ENCODE measurements at regions not wholly inside any gene's neighbourhood (a gene's known extent, or its start where the extent isn't known, plus 50 kb on each side); places are given as distances from the start of the nearest gene placed in this dataset.

GRCh38 chr5:154620411-154620810, 134.8 kb upstream of the LARP1 start:
- peaks cover 6% of the 10 kb centered on the region for H3K27me3 Mint-ChIP-seq (ENCODE audit: low read depth)
- no peaks in the 10 kb centered on the region for H3K9me3 Mint-ChIP-seq
- H3K36me3 Mint-ChIP-seq (ENCODE audit: insufficient read depth) = no peaks in the 10 kb centered on the region
- DNase-seq (no peak), ATAC-seq (no peak)
- H3K4me1 Mint-ChIP-seq (ENCODE audit: low read depth) = no peaks in the 10 kb centered on the region
- no peak overlapping the region for H3K4me3 Mint-ChIP-seq

- Mint-ChIP-seq H3K4me1 (ENCODE audit: low read depth) (no peaks in the 10 kb centered on the region), H3K36me3 (ENCODE audit: insufficient read depth) (no peaks in the 10 kb centered on the region), H3K4me3 (no peak overlapping the region), H3K27me3 (ENCODE audit: low read depth) (peaks cover 12% of the 10 kb centered on the region), H3K9me3 (no peaks in the 10 kb centered on the region)
- DNase-seq (no peak), ATAC-seq (no peak)
Observed at GRCh38 chr5:154618696-154619095, 136.5 kb upstream of the LARP1 start.

- Mint-ChIP-seq H3K4me3 (no peak overlapping the region), H3K36me3 (ENCODE audit: insufficient read depth) (no peaks in the 10 kb centered on the region), H3K4me1 (ENCODE audit: low read depth) (peaks cover 9% of the 10 kb centered on the region), H3K27me3 (ENCODE audit: low read depth) (peaks cover 39% of the 10 kb centered on the region), H3K9me3 (no peaks in the 10 kb centered on the region)
- DNase-seq (no peak), ATAC-seq (no peak)
Observed at GRCh38 chr5:154614595-154614994, 136.6 kb upstream of the HAND1 start.

- ATAC-seq (no peak), DNase-seq (no peak)
- Mint-ChIP-seq H3K4me1 (ENCODE audit: low read depth) (peaks cover 9% of the 10 kb centered on the region), H3K4me3 (no peak overlapping the region), H3K27me3 (ENCODE audit: low read depth) (peaks cover 44% of the 10 kb centered on the region), H3K36me3 (ENCODE audit: insufficient read depth) (no peaks in the 10 kb centered on the region), H3K9me3 (no peaks in the 10 kb centered on the region)
Observed at GRCh38 chr5:154614125-154614524, 136.1 kb upstream of the HAND1 start.

- H3K9me3 Mint-ChIP-seq = no peaks in the 10 kb centered on the region
- DNase-seq (no peak), ATAC-seq (no peak)
- peaks cover 58% of the 10 kb centered on the region for H3K27me3 Mint-ChIP-seq (ENCODE audit: low read depth)
- no peaks in the 10 kb centered on the region for H3K36me3 Mint-ChIP-seq (ENCODE audit: insufficient read depth)
- no peak overlapping the region for H3K4me3 Mint-ChIP-seq
- peaks cover 9% of the 10 kb centered on the region for H3K4me1 Mint-ChIP-seq (ENCODE audit: low read depth)
Observed at GRCh38 chr5:154612666-154613065, 134.6 kb upstream of the HAND1 start.

GRCh38 chr5:154611341-154611767, 133.3 kb upstream of the HAND1 start:
- Mint-ChIP-seq H3K36me3 (ENCODE audit: insufficient read depth) (no peaks in the 10 kb centered on the region), H3K27me3 (ENCODE audit: low read depth) (peaks cover 65% of the 10 kb centered on the region), H3K9me3 (no peaks in the 10 kb centered on the region), H3K4me1 (ENCODE audit: low read depth) (peaks cover 9% of the 10 kb centered on the region), H3K4me3 (no peak overlapping the region)
- DNase-seq = no peak
- no peak for ATAC-seq

- peaks cover 69% of the 10 kb centered on the region for H3K27me3 Mint-ChIP-seq (ENCODE audit: low read depth)
- no peaks in the 10 kb centered on the region for H3K36me3 Mint-ChIP-seq (ENCODE audit: insufficient read depth)
- H3K4me3 Mint-ChIP-seq = no peak overlapping the region
Observed at GRCh38 chr5:154610321-154611154, 132.5 kb upstream of the HAND1 start.

GRCh38 chr5:154609251-154609650, 131.2 kb upstream of the HAND1 start:
- Mint-ChIP-seq H3K36me3 (ENCODE audit: insufficient read depth) (no peaks in the 10 kb centered on the region), H3K9me3 (no peaks in the 10 kb centered on the region), H3K27me3 (ENCODE audit: low read depth) (peaks cover 77% of the 10 kb centered on the region), H3K4me3 (no peak overlapping the region), H3K4me1 (ENCODE audit: low read depth) (peaks cover 9% of the 10 kb centered on the region)
- DNase-seq = no peak
- no peak for ATAC-seq

More at GRCh38 chr5:154610321-154611154, 132.5 kb upstream of the HAND1 start:
- H3K9me3 Mint-ChIP-seq = no peaks in the 10 kb centered on the region
- H3K4me1 Mint-ChIP-seq (ENCODE audit: low read depth) = peaks cover 9% of the 10 kb centered on the region
- ATAC-seq (peak; percentile 90 to 92), DNase-seq (peak; percentile 14)

- no peaks in the 10 kb centered on the region for H3K36me3 Mint-ChIP-seq (ENCODE audit: insufficient read depth)
- ATAC-seq (no peak), DNase-seq (no peak)
- H3K4me1 Mint-ChIP-seq (ENCODE audit: low read depth) = peaks cover 9% of the 10 kb centered on the region
- H3K9me3 Mint-ChIP-seq = no peaks in the 10 kb centered on the region
- peaks cover 79% of the 10 kb centered on the region for H3K27me3 Mint-ChIP-seq (ENCODE audit: low read depth)
- no peak overlapping the region for H3K4me3 Mint-ChIP-seq
Observed at GRCh38 chr5:154608531-154609011, 130.5 kb upstream of the HAND1 start.

- Mint-ChIP-seq H3K4me1 (ENCODE audit: low read depth) (peaks cover 9% of the 10 kb centered on the region), H3K4me3 (no peak overlapping the region), H3K36me3 (ENCODE audit: insufficient read depth) (no peaks in the 10 kb centered on the region), H3K9me3 (no peaks in the 10 kb centered on the region), H3K27me3 (ENCODE audit: low read depth) (peaks cover 73% of the 10 kb centered on the region)
- DNase-seq (no peak), ATAC-seq (no peak)
Observed at GRCh38 chr5:154607746-154608145, 129.7 kb upstream of the HAND1 start.

GRCh38 chr5:154606246-154606645, 128.2 kb upstream of the HAND1 start:
- ATAC-seq (no peak), DNase-seq (no peak)
- Mint-ChIP-seq H3K36me3 (ENCODE audit: insufficient read depth) (no peaks in the 10 kb centered on the region), H3K4me1 (ENCODE audit: low read depth) (peaks cover 5% of the 10 kb centered on the region), H3K9me3 (no peaks in the 10 kb centered on the region), H3K4me3 (no peak overlapping the region), H3K27me3 (ENCODE audit: low read depth) (peaks cover 71% of the 10 kb centered on the region)

GRCh38 chr5:154603953-154604679, 126.1 kb upstream of the HAND1 start:
- no peak overlapping the region for H3K4me3 Mint-ChIP-seq
- H3K36me3 Mint-ChIP-seq (ENCODE audit: insufficient read depth) = no peaks in the 10 kb centered on the region
- H3K27me3 Mint-ChIP-seq (ENCODE audit: low read depth) = peaks cover 64% of the 10 kb centered on the region
- DNase-seq (no peak), ATAC-seq (no peak)
- no peaks in the 10 kb centered on the region for H3K9me3 Mint-ChIP-seq
- no peaks in the 10 kb centered on the region for H3K4me1 Mint-ChIP-seq (ENCODE audit: low read depth)

- H3K4me1 Mint-ChIP-seq (ENCODE audit: low read depth) = no peaks in the 10 kb centered on the region
- no peaks in the 10 kb centered on the region for H3K36me3 Mint-ChIP-seq (ENCODE audit: insufficient read depth)
- H3K9me3 Mint-ChIP-seq = no peaks in the 10 kb centered on the region
- no peak for DNase-seq
- H3K27me3 Mint-ChIP-seq (ENCODE audit: low read depth) = peaks cover 58% of the 10 kb centered on the region
- no peak overlapping the region for H3K4me3 Mint-ChIP-seq
- ATAC-seq = no peak
Observed at GRCh38 chr5:154603485-154603884, 125.5 kb upstream of the HAND1 start.

- DNase-seq (no peak), ATAC-seq (no peak)
- H3K4me1 Mint-ChIP-seq (ENCODE audit: low read depth) = no peaks in the 10 kb centered on the region
- no peaks in the 10 kb centered on the region for H3K9me3 Mint-ChIP-seq
- no peaks in the 10 kb centered on the region for H3K36me3 Mint-ChIP-seq (ENCODE audit: insufficient read depth)
- peaks cover 57% of the 10 kb centered on the region for H3K27me3 Mint-ChIP-seq (ENCODE audit: low read depth)
- no peak overlapping the region for H3K4me3 Mint-ChIP-seq
Observed at GRCh38 chr5:154603011-154603410, 125.0 kb upstream of the HAND1 start.

- DNase-seq = no peak
- Mint-ChIP-seq H3K4me3 (no peak overlapping the region), H3K4me1 (ENCODE audit: low read depth) (no peaks in the 10 kb centered on the region), H3K9me3 (no peaks in the 10 kb centered on the region), H3K27me3 (ENCODE audit: low read depth) (peaks cover 46% of the 10 kb centered on the region), H3K36me3 (ENCODE audit: insufficient read depth) (no peaks in the 10 kb centered on the region)
- ATAC-seq = no peak
Observed at GRCh38 chr5:154601014-154601413, 123.0 kb upstream of the HAND1 start.

Measured in activated T-cell treated with anti-CD3 and anti-CD28 coated beads, Interleukin-2, amount 50 U/mL, for 4 hours (primary cell).